ENCODE measurements at regions not wholly inside any gene's neighbourhood (a gene's known extent, or its start where the extent isn't known, plus 50 kb on each side); places are given as distances from the start of the nearest gene placed in this dataset.
A peak's percentile ranks its signal among the peaks of the same experiment; 100 is the strongest.

- peak; percentile 34 for DNase-seq (ENCODE audit: low read depth)
Observed at GRCh38 chr1:195981448-195982139, 626.6 kb downstream of the KCNT2 start.

DNA sequence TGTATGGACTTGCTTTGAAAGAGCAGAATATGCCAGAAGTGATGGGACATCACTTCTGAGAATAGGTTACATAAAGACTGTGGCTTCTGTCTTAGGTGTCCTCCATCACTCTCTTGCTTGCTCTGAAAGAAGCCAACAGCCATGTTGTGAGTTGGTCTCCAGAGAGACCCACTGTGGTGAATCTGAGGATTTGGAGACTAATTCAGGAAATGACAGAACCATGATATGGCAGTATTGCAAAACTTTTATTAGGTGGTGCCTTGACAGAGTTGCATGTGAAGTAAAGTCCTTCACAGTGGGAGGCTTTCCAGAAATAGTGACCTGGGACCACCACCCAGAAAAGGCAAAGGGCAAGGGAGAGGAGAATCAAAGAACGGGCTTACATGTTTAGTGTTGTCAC is 628.6 kb downstream of the KCNT2 start:
- TF ChIP-seq CTCF (IDR thresholded peaks at IDR 0.05; ENCODE audit: insufficient read depth, low read length): no peak
- no peak for DNase-seq (ENCODE audit: low read depth)
- H3K4me3 ChIP-seq (ENCODE audit: low read depth, low read length): no peak overlapping the region

More at GRCh38 chr1:195981448-195982139, 626.6 kb downstream of the KCNT2 start:
- TF ChIP-seq CTCF (IDR thresholded peaks at IDR 0.05; ENCODE audit: insufficient read depth, low read length): no peak
- H3K4me3 ChIP-seq (ENCODE audit: low read depth, low read length): no peak overlapping the region

DNA sequence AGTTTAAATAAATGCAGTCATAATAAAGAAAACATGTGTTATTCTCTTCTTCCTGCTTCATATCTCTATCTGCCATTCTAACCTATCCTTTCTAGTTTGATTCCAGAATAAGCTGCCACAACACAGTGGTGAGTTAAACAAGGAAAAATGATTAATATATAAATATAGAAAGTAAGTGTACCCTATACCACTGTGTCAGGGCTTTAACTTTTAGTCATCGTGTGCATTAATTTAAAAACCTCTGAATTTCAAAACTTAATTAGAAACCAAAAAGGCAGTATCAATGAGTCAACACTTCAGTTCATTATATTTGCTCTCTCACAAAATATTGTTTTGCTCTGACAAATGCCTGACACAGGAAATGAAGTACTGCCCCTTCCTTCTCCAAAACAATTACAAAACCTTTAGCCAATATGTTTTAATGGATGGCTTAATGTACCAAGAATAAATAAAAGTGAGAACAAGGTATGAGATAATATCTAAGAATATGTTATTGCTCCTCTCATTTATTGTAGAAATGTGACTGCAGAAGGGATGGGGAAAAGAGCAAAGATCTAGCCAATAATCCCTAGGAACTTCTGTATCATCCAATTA is 634.8 kb downstream of the KCNT2 start:
- H3K4me3 ChIP-seq (ENCODE audit: low read depth, low read length): no peak overlapping the region
- TF ChIP-seq CTCF (IDR thresholded peaks at IDR 0.05; ENCODE audit: insufficient read depth, low read length): no peak

GRCh38 chr1:195971589-195971988 is 636.7 kb downstream of the KCNT2 start:
- no peak for DNase-seq (ENCODE audit: low read depth)
- no peak for TF ChIP-seq CTCF (IDR thresholded peaks at IDR 0.05; ENCODE audit: insufficient read depth, low read length)

More for the DNA sequence above, 634.8 kb downstream of the KCNT2 start:
- no peak for DNase-seq (ENCODE audit: low read depth)

GRCh38 chr1:195970209-195970608 is 638.0 kb downstream of the KCNT2 start:
- TF ChIP-seq CTCF (IDR thresholded peaks at IDR 0.05; ENCODE audit: insufficient read depth, low read length): no peak
- H3K4me3 ChIP-seq (ENCODE audit: low read depth, low read length): no peak overlapping the region

More at GRCh38 chr1:195971589-195971988, 636.7 kb downstream of the KCNT2 start:
- H3K4me3 ChIP-seq (ENCODE audit: low read depth, low read length): no peak overlapping the region

DNA sequence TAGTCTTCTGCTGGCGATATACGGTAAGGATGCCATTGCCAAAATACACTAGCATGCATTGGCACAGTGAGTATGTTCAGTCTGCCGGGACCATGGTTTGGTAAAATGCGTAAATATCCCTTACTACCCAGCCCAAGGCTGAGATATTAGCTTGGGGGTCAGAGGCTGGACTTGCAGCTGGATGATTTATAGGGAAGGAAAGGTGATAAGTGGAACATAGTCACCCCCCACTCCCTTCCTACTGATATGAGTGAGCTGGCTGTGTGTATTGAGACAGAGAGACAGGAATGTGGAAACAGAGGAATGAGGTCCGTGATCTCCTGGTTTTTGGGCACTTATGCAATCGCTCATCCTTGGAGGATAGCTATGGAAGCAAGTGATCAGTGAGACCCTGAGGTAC is 642.8 kb downstream of the KCNT2 start:
- no peak for TF ChIP-seq CTCF (IDR thresholded peaks at IDR 0.05; ENCODE audit: insufficient read depth, low read length)
- no peak for DNase-seq (ENCODE audit: low read depth)
- H3K4me3 ChIP-seq (ENCODE audit: low read depth, low read length): no peak overlapping the region

More at GRCh38 chr1:195970209-195970608, 638.0 kb downstream of the KCNT2 start:
- no peak for DNase-seq (ENCODE audit: low read depth)
